DMS53 treated with DMSO at 0.1 percent for 48 hours (cell line): ENCODE measurements at regions not wholly inside any gene's neighbourhood (a gene's known extent, or its start where the extent isn't known, plus 50 kb on each side); places are given as distances from the start of the nearest gene placed in this dataset.
A peak's percentile ranks its signal among the peaks of the same experiment; 100 is the strongest.
"Not testable (repeated sequence)": the region's sequence is repeated elsewhere in the genome, so short reads cannot be mapped to it uniquely, and the experiment has no call there.

Source experiments
- DNase-seq: peaks from one replicate; lab custom pipeline; 2025; ENCODE audit not compliant: unreplicated experiment; lab: John Stamatoyannopoulos, UW

- DNase-seq: no peak
Observed at GRCh38 chr16:72598696-72599095, 426.7 kb upstream of the PMFBP1 start.

GRCh38 chr16:72597938-72598337, 426.0 kb upstream of the PMFBP1 start:
- no peak for DNase-seq

- DNase-seq: no peak
Observed at GRCh38 chr16:72596373-72596772, 424.4 kb upstream of the PMFBP1 start.

GRCh38 chr16:72590151-72590937, 418.4 kb upstream of the PMFBP1 start:
- no peak for DNase-seq

GRCh38 chr16:72588551-72588950, 416.6 kb upstream of the PMFBP1 start:
- DNase-seq: no peak

- not testable (repeated sequence) for DNase-seq
Observed at GRCh38 chr16:72578061-72578460, 406.1 kb upstream of the PMFBP1 start.

GRCh38 chr16:72576189-72576588, 404.2 kb upstream of the PMFBP1 start:
- no peak for DNase-seq

GRCh38 chr16:72569677-72570076, 397.7 kb upstream of the PMFBP1 start:
- DNase-seq: no peak

- DNase-seq: peak; percentile 45
Observed at GRCh38 chr16:72568502-72568901, 396.5 kb upstream of the PMFBP1 start.

GRCh38 chr16:72566174-72566573, 394.2 kb upstream of the PMFBP1 start:
- no peak for DNase-seq

GRCh38 chr16:72565106-72565505, 393.2 kb upstream of the PMFBP1 start:
- DNase-seq: no peak

- DNase-seq: no peak
Observed at GRCh38 chr16:72560617-72561016, 388.7 kb upstream of the PMFBP1 start.

GRCh38 chr16:72558501-72558900, 386.5 kb upstream of the PMFBP1 start:
- DNase-seq: no peak

- no peak for DNase-seq
Observed at GRCh38 chr16:72554935-72555334, 383.0 kb upstream of the PMFBP1 start.

- DNase-seq: no peak
Observed at GRCh38 chr16:72552654-72553053, 380.7 kb upstream of the PMFBP1 start.

GRCh38 chr16:72551649-72552048, 379.7 kb upstream of the PMFBP1 start:
- no peak for DNase-seq

GRCh38 chr16:72549878-72550277, 377.9 kb upstream of the PMFBP1 start:
- DNase-seq: no peak

- no peak for DNase-seq
Observed at GRCh38 chr16:72542102-72542501, 370.1 kb upstream of the PMFBP1 start.

- DNase-seq: no peak
Observed at GRCh38 chr16:72537664-72538063, 365.7 kb upstream of the PMFBP1 start.

GRCh38 chr16:72536723-72537435, 364.9 kb upstream of the PMFBP1 start:
- no peak for DNase-seq

- DNase-seq: no peak
Observed at GRCh38 chr16:72532906-72533410, 361.0 kb upstream of the PMFBP1 start.

GRCh38 chr16:72530434-72530833, 358.5 kb upstream of the PMFBP1 start:
- DNase-seq: no peak
